GM06990 (cell line): ENCODE measurements at regions not wholly inside any gene's neighbourhood (a gene's known extent, or its start where the extent isn't known, plus 50 kb on each side); places are given as distances from the start of the nearest gene placed in this dataset.
"Not testable (repeated sequence)": the region's sequence is repeated elsewhere in the genome, so short reads cannot be mapped to it uniquely, and the experiment has no call there.

Experiments
- DNase-seq: peaks from one replicate; pipeline ENCODE4 v3.0.0-alpha.2; 2011; ENCODE audit not compliant: insufficient read length; ENCODE audit errors: extremely low read depth
- H3K27me3 ChIP-seq: replicated peaks from 2 replicates; pipeline ENCODE4 v1.6.0; 2011; ENCODE audit warnings: low read length; ENCODE audit not compliant: control insufficient read depth, insufficient read depth
- H3K36me3 ChIP-seq: 2 replicates; pipeline ENCODE4 v1.5.1; 2011; ENCODE audit warnings: low read length; ENCODE audit not compliant: control insufficient read depth, insufficient read depth
- H3K4me3 ChIP-seq: replicated peaks from 2 replicates; pipeline ENCODE4 v1.5.1; 2011; ENCODE audit warnings: low read depth, mild to moderate bottlenecking, control low read depth, low read length
- TF ChIP-seq, protein P1 (sequence below): IDR thresholded peaks from 2 replicates; pipeline ENCODE4 v1.5.1; 2011; ENCODE audit warnings: low read length, control low read depth, mild to moderate bottlenecking, inconsistent platforms; ENCODE audit not compliant: insufficient read depth, poor library complexity, severe bottlenecking

- DNase-seq = no peak
- H3K36me3 ChIP-seq = no peaks in the 10 kb centered on the region
- TF ChIP-seq, protein P1, sequence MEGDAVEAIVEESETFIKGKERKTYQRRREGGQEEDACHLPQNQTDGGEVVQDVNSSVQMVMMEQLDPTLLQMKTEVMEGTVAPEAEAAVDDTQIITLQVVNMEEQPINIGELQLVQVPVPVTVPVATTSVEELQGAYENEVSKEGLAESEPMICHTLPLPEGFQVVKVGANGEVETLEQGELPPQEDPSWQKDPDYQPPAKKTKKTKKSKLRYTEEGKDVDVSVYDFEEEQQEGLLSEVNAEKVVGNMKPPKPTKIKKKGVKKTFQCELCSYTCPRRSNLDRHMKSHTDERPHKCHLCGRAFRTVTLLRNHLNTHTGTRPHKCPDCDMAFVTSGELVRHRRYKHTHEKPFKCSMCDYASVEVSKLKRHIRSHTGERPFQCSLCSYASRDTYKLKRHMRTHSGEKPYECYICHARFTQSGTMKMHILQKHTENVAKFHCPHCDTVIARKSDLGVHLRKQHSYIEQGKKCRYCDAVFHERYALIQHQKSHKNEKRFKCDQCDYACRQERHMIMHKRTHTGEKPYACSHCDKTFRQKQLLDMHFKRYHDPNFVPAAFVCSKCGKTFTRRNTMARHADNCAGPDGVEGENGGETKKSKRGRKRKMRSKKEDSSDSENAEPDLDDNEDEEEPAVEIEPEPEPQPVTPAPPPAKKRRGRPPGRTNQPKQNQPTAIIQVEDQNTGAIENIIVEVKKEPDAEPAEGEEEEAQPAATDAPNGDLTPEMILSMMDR = no peak
- H3K4me3 ChIP-seq = no peak overlapping the region
- no peaks in the 10 kb centered on the region for H3K27me3 ChIP-seq
Observed at GRCh38 chr5:87136096-87136495, 131.6 kb upstream of the RASA1 start.

- TF ChIP-seq, protein P1 = no peak
- no peaks in the 10 kb centered on the region for H3K36me3 ChIP-seq
- DNase-seq = no peak
- no peak overlapping the region for H3K4me3 ChIP-seq
- no peaks in the 10 kb centered on the region for H3K27me3 ChIP-seq
Observed at GRCh38 chr5:87136733-87137132, 130.9 kb upstream of the RASA1 start.

- DNase-seq = no peak
- TF ChIP-seq, protein P1 = no peak
- no peaks in the 10 kb centered on the region for H3K36me3 ChIP-seq
- no peak overlapping the region for H3K4me3 ChIP-seq
- no peaks in the 10 kb centered on the region for H3K27me3 ChIP-seq
Observed at GRCh38 chr5:87137283-87137682, 130.4 kb upstream of the RASA1 start.

GRCh38 chr5:87138091-87138805 lies 129.4 kb upstream of the RASA1 start:
- Histone ChIP-seq H3K36me3 (no peaks in the 10 kb centered on the region), H3K4me3 (no peak overlapping the region), H3K27me3 (no peaks in the 10 kb centered on the region)
- TF ChIP-seq, protein P1 = no peak
- DNase-seq = no peak

DNA sequence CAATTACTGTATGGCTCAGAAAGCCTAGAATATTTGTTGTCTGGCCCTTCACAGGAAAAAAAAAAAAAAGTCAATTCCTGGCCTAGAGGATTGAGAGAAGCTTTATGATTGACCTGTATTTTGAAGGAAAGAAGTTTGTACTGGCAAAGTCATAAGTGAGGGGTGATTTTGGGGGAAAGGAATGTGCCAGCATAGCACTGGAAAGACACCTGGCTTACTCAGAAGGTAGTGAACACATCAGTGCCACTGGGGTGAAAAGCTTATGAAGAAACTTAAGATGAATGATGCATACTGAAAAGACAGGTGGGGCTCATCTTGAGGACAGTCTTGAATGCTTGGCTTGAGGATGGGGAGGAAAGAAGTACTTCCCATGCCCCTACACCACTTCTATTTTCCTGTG lies 127.9 kb upstream of the RASA1 start:
- TF ChIP-seq, protein P1 = no peak

DNA sequence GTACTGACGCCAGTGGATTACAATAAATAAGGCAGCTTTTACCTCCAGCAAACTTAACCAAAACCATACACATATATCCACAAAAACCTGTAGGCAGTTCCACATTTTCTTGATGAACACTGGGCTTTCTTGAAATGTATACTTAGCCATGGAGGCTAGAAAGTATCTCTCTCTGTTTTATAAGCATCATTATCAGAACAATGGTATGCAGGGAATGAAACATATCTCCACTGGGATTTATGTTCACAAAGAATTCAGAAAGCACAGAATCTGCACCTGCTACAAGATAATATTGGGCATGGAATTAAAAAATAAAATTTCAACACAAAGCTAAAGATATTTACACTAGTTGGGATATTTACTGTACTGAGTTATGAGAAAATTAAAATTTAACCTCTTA lies 126.1 kb upstream of the RASA1 start:
- Histone ChIP-seq H3K36me3 (no peaks in the 10 kb centered on the region), H3K4me3 (no peak overlapping the region), H3K27me3 (no peaks in the 10 kb centered on the region)
- TF ChIP-seq, protein P1 = no peak
- DNase-seq = no peak

More for the DNA sequence above, 127.9 kb upstream of the RASA1 start:
- Histone ChIP-seq H3K36me3 (no peaks in the 10 kb centered on the region), H3K27me3 (no peaks in the 10 kb centered on the region), H3K4me3 (no peak overlapping the region)
- no peak for DNase-seq

- not testable (repeated sequence) for DNase-seq, H3K36me3 ChIP-seq, H3K4me3 ChIP-seq, H3K27me3 ChIP-seq
Observed at GRCh38 chr5:87145853-87146252, 121.8 kb upstream of the RASA1 start.
